Activated CD4-positive, alpha-beta T cell treated with anti-CD3 and anti-CD28 coated beads for 36 hours (primary cell): ENCODE measurements at regions not wholly inside any gene's neighbourhood (a gene's known extent, or its start where the extent isn't known, plus 50 kb on each side); places are given as distances from the start of the nearest gene placed in this dataset.
"Not testable (repeated sequence)": the region's sequence is repeated elsewhere in the genome, so short reads cannot be mapped to it uniquely, and the experiment has no call there.

Experiments used
- ATAC-seq: fragments of 200-7000 bp; cut with Tn5 transposase; one replicate; pipeline ENCODE4 v1.10.0; 2021; ENCODE audit warnings: mild to moderate bottlenecking, moderate library complexity
- CTCF ChIA-PET: fragments of 350-600 bp; sonication (Branson Sonifier 250); formaldehyde crosslinking; loops from one replicate; lab custom pipeline; 2021; ENCODE audit warnings: antibody characterized with exemption; lab: Charles Lee
- POLR2A ChIA-PET: fragments of 350-600 bp; sonication (Branson Sonifier 250); formaldehyde crosslinking; loops from one replicate; lab custom pipeline; 2021; ENCODE audit warnings: antibody characterized with exemption, inconsistent platforms; lab: Charles Lee
- DNase-seq: peaks from one replicate; pipeline ENCODE4 v3.0.0-alpha.2; 2020
- H3K27ac Mint-ChIP-seq: one replicate; pipeline ENCODE4 v1.8.0; 2021; ENCODE audit warnings: mixed read lengths
- H3K27me3 Mint-ChIP-seq: one replicate; pipeline ENCODE4 v1.8.0; 2021; ENCODE audit warnings: mixed read lengths
- H3K36me3 Mint-ChIP-seq: one replicate; pipeline ENCODE4 v1.8.0; 2021; ENCODE audit warnings: low read depth, mixed read lengths
- H3K4me1 Mint-ChIP-seq: one replicate; pipeline ENCODE4 v1.8.0; 2021; ENCODE audit warnings: mixed read lengths
- H3K4me3 Mint-ChIP-seq: one replicate; pipeline ENCODE4 v1.8.0; 2021; ENCODE audit warnings: mild to moderate bottlenecking, moderate library complexity, mixed read lengths
- H3K9me3 Mint-ChIP-seq: one replicate; pipeline ENCODE4 v1.8.0; 2021; ENCODE audit warnings: low read depth, mixed read lengths
- intact Hi-C, 2 experiments: fragments of 100-400 bp; cut with DNase I in 1 of 2; cut with micrococcal nuclease in 1 of 2; formaldehyde crosslinking; loops; one replicate each; pipeline versions ENCODE4 v1.14.2 to v1.15.1; 2022 to 2024; cut with DNase I, micrococcal nuclease

DNA sequence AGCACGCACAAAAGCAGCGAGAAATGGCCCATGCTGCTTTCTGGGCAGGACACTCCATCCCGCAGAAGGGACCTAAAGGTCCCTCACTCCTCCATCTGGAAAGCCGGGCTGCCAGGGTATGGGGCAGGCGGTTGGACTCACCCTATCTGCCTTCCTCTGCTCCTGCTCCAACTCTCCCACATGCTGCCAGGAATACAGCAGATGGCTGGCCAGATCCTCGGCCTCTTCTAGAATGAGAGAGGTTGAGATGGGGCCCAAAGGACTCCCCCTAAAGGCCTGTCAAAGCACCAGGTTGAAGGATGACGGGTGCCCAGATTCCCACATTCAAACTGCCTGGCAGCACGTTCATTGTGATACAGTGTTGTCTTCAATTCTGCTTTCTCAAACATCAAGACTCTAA is 85.1 kb upstream of the C2CD4B start:
- DNase-seq (no peak), ATAC-seq (no peak)
- no peaks in the 10 kb centered on the region for H3K4me1 Mint-ChIP-seq
- CTCF ChIA-PET = no interaction called here
- no peak overlapping the region for H3K4me3 Mint-ChIP-seq
- H3K27me3 Mint-ChIP-seq = peaks cover 3% of the 10 kb centered on the region
- POLR2A ChIA-PET = no interaction called here
- H3K27ac Mint-ChIP-seq = no peak overlapping the region
- H3K9me3 Mint-ChIP-seq = no peaks in the 10 kb centered on the region
- H3K36me3 Mint-ChIP-seq = no peaks in the 10 kb centered on the region
- intact Hi-C loops = loop anchor here (5.0 to 10.0 kb wide), 3 partner anchors 123 to 183 kb away; partner anchors contain the start of gene C2CD4A (in 1 of the 2)

GRCh38 chr15:62250978-62251377 is 85.9 kb upstream of the C2CD4B start:
- CTCF ChIA-PET = no interaction called here
- ATAC-seq (no peak), DNase-seq (no peak)
- Mint-ChIP-seq H3K27me3 (peaks cover 3% of the 10 kb centered on the region), H3K36me3 (no peaks in the 10 kb centered on the region), H3K4me3 (no peak overlapping the region), H3K27ac (no peak overlapping the region), H3K4me1 (no peaks in the 10 kb centered on the region), H3K9me3 (no peaks in the 10 kb centered on the region)
- intact Hi-C loops = loop anchor here (5.0 to 10.0 kb wide), 3 partner anchors 124 to 184 kb away; partner anchors contain the start of gene C2CD4A (in 1 of the 2)
- POLR2A ChIA-PET = no interaction called here

GRCh38 chr15:62253294-62253693 is 88.2 kb upstream of the C2CD4B start:
- Mint-ChIP-seq H3K36me3 (no peaks in the 10 kb centered on the region), H3K9me3 (no peaks in the 10 kb centered on the region), H3K27me3 (peaks cover 3% of the 10 kb centered on the region), H3K4me1 (no peaks in the 10 kb centered on the region), H3K27ac (no peak overlapping the region), H3K4me3 (no peak overlapping the region)
- no peak for DNase-seq
- ChIA-PET CTCF (interaction anchor here (0.6 to 1.6 kb wide), 10 partner anchors 9 to 1243 kb away, joined by 3 to 7 read pairs (median 4); no protein-coding TSS in a partner anchor), POLR2A (no interaction called here)
- no peak for ATAC-seq
- intact Hi-C loops = loop anchor here (5.0 to 10.0 kb wide), 3 partner anchors 126 to 186 kb away; partner anchors contain the start of gene C2CD4A (in 1 of the 2)

GRCh38 chr15:62254137-62254934 is 89.3 kb upstream of the C2CD4B start:
- Mint-ChIP-seq H3K27me3 (peaks cover 3% of the 10 kb centered on the region), H3K27ac (no peak overlapping the region), H3K4me3 (no peak overlapping the region), H3K9me3 (no peaks in the 10 kb centered on the region), H3K4me1 (no peaks in the 10 kb centered on the region), H3K36me3 (no peaks in the 10 kb centered on the region)
- peak; percentile 73 for ATAC-seq
- DNase-seq = peak; percentile 86
- intact Hi-C loops = loop anchor here (1.0 to 10.0 kb wide), 4 partner anchors 127 to 382 kb away; partner anchors contain the start of gene C2CD4A (in 1 of the 2)
- ChIA-PET POLR2A (no interaction called here), CTCF (interaction anchor here (0.6 to 1.6 kb wide), 25 partner anchors 8 to 422 kb away, joined by 3 to 7 read pairs (median 4); partner anchors contain the start of genes C2CD4B and VPS13C)

- H3K27me3 Mint-ChIP-seq, ATAC-seq, H3K27ac Mint-ChIP-seq, H3K36me3 Mint-ChIP-seq, H3K9me3 Mint-ChIP-seq, H3K4me1 Mint-ChIP-seq, POLR2A ChIA-PET, DNase-seq, H3K4me3 Mint-ChIP-seq: not testable (repeated sequence)
- CTCF ChIA-PET = interaction anchor here (1.4 kb wide), 1 partner anchor 8 kb away, joined by 3 read pairs; no protein-coding TSS in a partner anchor
- intact Hi-C loops = loop anchor here in 1 of 2 experiments (10.0 kb wide), 1 partner anchor 172 kb away; no protein-coding TSS in a partner anchor
Measured at GRCh38 chr15:62256430-62256829, 91.3 kb upstream of the C2CD4B start.

DNA sequence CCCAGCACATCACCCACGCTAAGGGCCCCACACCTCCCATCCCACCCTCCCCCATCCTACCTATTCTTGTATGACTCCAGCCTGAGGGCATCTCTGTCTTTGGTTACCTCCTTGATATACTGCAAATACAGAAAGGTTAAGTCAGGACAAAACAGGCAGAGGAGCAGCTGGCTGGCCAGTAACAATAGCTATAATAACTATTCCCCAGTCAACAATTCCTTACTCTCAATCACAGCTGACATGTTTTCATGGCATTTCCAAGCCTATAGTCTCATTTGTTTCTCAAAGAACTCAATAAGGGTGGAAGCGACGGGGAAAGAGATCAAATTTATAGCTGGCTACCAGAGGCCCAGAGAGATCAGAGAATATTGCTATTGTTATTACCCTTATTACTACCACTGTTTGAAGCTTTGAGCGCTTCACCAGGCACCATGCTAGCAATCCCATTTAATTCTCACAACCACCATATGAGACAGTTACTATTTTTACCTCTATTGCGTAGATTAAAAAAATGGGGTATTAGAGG is 93.0 kb upstream of the C2CD4B start:
- no peak for ATAC-seq
- CTCF ChIA-PET = interaction anchor here (0.7 to 1.2 kb wide), 2 partner anchors 14 to 387 kb away, joined by 3 read pairs; no protein-coding TSS in a partner anchor
- no peak overlapping the region for H3K27ac Mint-ChIP-seq
- no peaks in the 10 kb centered on the region for H3K36me3 Mint-ChIP-seq
- POLR2A ChIA-PET = no interaction called here
- peaks cover 16% of the 10 kb centered on the region for H3K9me3 Mint-ChIP-seq
- intact Hi-C loops = loop anchor here in 1 of 2 experiments (10.0 kb wide), 1 partner anchor 173 kb away; no protein-coding TSS in a partner anchor
- H3K4me1 Mint-ChIP-seq = no peaks in the 10 kb centered on the region
- H3K4me3 Mint-ChIP-seq = no peak overlapping the region
- H3K27me3 Mint-ChIP-seq = no peaks in the 10 kb centered on the region
- DNase-seq = no peak

DNA sequence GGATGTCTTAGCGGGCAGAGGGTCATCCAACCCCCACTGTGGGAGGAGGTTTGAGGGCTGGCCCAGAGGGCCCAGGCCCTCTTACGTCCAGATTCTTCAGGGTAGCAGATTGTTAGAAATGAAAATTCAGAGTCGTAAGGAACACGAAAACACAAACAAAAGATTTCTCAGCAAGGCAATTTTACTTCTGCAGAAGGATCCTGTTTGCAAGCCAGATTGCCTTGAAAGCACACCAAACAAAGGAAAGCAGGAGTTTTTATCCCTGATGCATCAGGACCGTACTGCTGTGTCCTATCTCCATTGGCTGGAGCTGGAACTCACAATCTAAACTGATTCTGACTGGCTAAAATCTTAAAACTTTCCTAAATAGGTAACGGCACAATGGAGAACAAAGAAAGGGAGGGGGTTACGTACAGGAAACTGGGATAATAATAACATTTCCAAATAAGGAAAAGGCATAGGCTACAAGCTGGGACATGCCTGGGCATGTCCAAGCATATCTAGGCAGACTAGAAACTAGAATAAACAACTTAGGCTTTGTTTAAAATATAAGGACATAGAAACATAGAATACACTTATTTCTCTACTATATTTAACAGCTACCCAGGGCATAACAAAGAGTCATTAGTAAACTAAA is 97.3 kb upstream of the C2CD4B start:
- Mint-ChIP-seq H3K36me3 (no peaks in the 10 kb centered on the region), H3K9me3 (peaks cover 21% of the 10 kb centered on the region), H3K27me3 (no peaks in the 10 kb centered on the region), H3K4me1 (no peaks in the 10 kb centered on the region), H3K27ac (no peak overlapping the region), H3K4me3 (no peak overlapping the region)
- CTCF ChIA-PET = interaction anchor here (0.7 to 1.2 kb wide), 2 partner anchors 8 to 54 kb away, joined by 4 read pairs; no protein-coding TSS in a partner anchor
- no peak for DNase-seq
- no peak for ATAC-seq
- intact Hi-C loops = no loop called here
- POLR2A ChIA-PET = no interaction called here

GRCh38 chr15:62264196-62264595 is 99.1 kb upstream of the C2CD4B start:
- POLR2A ChIA-PET = no interaction called here
- intact Hi-C loops = no loop called here
- Mint-ChIP-seq H3K4me3 (no peak overlapping the region), H3K9me3 (peaks cover 34% of the 10 kb centered on the region), H3K4me1 (no peaks in the 10 kb centered on the region), H3K36me3 (peaks cover 2% of the 10 kb centered on the region), H3K27me3 (no peaks in the 10 kb centered on the region), H3K27ac (no peak overlapping the region)
- CTCF ChIA-PET = interaction anchor here (0.5 to 0.6 kb wide), 2 partner anchors 224 to 1265 kb away, joined by 3 to 4 read pairs; no protein-coding TSS in a partner anchor
- ATAC-seq = no peak
- DNase-seq = no peak

- Mint-ChIP-seq H3K4me1 (no peaks in the 10 kb centered on the region), H3K4me3 (no peak overlapping the region), H3K27me3 (no peaks in the 10 kb centered on the region), H3K27ac (no peak overlapping the region), H3K36me3 (peaks cover 9% of the 10 kb centered on the region), H3K9me3 (peaks cover 29% of the 10 kb centered on the region)
- DNase-seq (no peak), ATAC-seq (no peak)
- POLR2A ChIA-PET = no interaction called here
- intact Hi-C loops = no loop called here
- CTCF ChIA-PET = no interaction called here
Measured at GRCh38 chr15:62269504-62269903, 104.4 kb upstream of the C2CD4B start.

GRCh38 chr15:62270216-62270921 is 105.3 kb upstream of the C2CD4B start:
- no peak overlapping the region for H3K4me3 Mint-ChIP-seq
- H3K9me3 Mint-ChIP-seq = peaks cover 29% of the 10 kb centered on the region
- H3K36me3 Mint-ChIP-seq = peaks cover 9% of the 10 kb centered on the region
- intact Hi-C loops = no loop called here
- H3K27ac Mint-ChIP-seq = no peak overlapping the region
- ATAC-seq (no peak), DNase-seq (no peak)
- ChIA-PET POLR2A (no interaction called here), CTCF (interaction anchor here (0.6 kb wide), 1 partner anchor 72 kb away, joined by 3 read pairs; no protein-coding TSS in a partner anchor)
- no peaks in the 10 kb centered on the region for H3K4me1 Mint-ChIP-seq
- H3K27me3 Mint-ChIP-seq = peaks cover 3% of the 10 kb centered on the region
